Prostate gland (tissue), 2 donors: ENCODE measurements at regions not wholly inside any gene's neighbourhood (a gene's known extent, or its start where the extent isn't known, plus 50 kb on each side); places are given as distances from the start of the nearest gene placed in this dataset.

ENCODE experiments used
- CTCF ChIP-seq, 4 experiments: fragments of 200-600 bp in 2 of 4; fragments of 450-650 bp in 2 of 4; sonication (generic) in 2 of 4; IDR thresholded peaks; 1 replicate in 3 of 4; 2 replicates in 1 of 4; pipeline ENCODE4 v1.5.1; 2016 to 2019; ENCODE audit warnings: antibody characterized with exemption in 4 of 4, mild to moderate bottlenecking in 2 of 4, moderate library complexity in 2 of 4
- POLR2A ChIP-seq: fragments of 450-650 bp; IDR thresholded peaks from one replicate; pipeline ENCODE4 v1.6.1; 2016; ENCODE audit warnings: antibody characterized with exemption, mild to moderate bottlenecking
- POLR2AphosphoS5 ChIP-seq: sonication (generic); formaldehyde crosslinking; IDR thresholded peaks from one replicate; pipeline ENCODE4 v1.6.1; 2017; ENCODE audit warnings: antibody characterized with exemption

GRCh38 chr7:35526645-35527044, 168.3 kb downstream of the HERPUD2 start:
- no peak for TF ChIP-seq CTCF (IDR thresholded peaks at IDR 0.05)
- TF ChIP-seq POLR2AphosphoS5: no peak
- TF ChIP-seq POLR2A: no peak
